ENCODE measurements at regions not wholly inside any gene's neighbourhood (a gene's known extent, or its start where the extent isn't known, plus 50 kb on each side); places are given as distances from the start of the nearest gene placed in this dataset.

GRCh38 chr11:69373251-69373635 is 79.3 kb downstream of the MYEOV start:
- POLR2A ChIA-PET (ENCODE audit: unreplicated experiment) = no interaction called here
- no peak overlapping the region for H2AK5ac ChIP-seq (ENCODE audit: low read depth, low read length)
- no peak overlapping the region for H2BK120ac ChIP-seq (ENCODE audit: low read depth, low read length)
- in situ Hi-C loops (cut with MboI; ENCODE audit: low sequenced_read_pairs) = no loop called here
- no peak for TF ChIP-seq NFE2L2 (IDR thresholded peaks at IDR 0.05; ENCODE audit: low read depth, low read length)
- no peak for TF ChIP-seq POLR2A (IDR thresholded peaks at IDR 0.05; ENCODE audit: low read depth, low read length)
- no peak for TF ChIP-seq RAD21 (IDR thresholded peaks at IDR 0.05; ENCODE audit: low read length)
- no peak for TF ChIP-seq CHD1 (IDR thresholded peaks at IDR 0.05; ENCODE audit: low read depth, low read length)
- TF ChIP-seq, protein P1, sequence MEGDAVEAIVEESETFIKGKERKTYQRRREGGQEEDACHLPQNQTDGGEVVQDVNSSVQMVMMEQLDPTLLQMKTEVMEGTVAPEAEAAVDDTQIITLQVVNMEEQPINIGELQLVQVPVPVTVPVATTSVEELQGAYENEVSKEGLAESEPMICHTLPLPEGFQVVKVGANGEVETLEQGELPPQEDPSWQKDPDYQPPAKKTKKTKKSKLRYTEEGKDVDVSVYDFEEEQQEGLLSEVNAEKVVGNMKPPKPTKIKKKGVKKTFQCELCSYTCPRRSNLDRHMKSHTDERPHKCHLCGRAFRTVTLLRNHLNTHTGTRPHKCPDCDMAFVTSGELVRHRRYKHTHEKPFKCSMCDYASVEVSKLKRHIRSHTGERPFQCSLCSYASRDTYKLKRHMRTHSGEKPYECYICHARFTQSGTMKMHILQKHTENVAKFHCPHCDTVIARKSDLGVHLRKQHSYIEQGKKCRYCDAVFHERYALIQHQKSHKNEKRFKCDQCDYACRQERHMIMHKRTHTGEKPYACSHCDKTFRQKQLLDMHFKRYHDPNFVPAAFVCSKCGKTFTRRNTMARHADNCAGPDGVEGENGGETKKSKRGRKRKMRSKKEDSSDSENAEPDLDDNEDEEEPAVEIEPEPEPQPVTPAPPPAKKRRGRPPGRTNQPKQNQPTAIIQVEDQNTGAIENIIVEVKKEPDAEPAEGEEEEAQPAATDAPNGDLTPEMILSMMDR (conservative IDR thresholded peaks at IDR 0.05; ENCODE audit: low read depth, low read length) = no peak
- TF ChIP-seq FOS (IDR thresholded peaks at IDR 0.05; ENCODE audit: low read depth, low read length) = no peak
- TF ChIP-seq, protein P2, sequence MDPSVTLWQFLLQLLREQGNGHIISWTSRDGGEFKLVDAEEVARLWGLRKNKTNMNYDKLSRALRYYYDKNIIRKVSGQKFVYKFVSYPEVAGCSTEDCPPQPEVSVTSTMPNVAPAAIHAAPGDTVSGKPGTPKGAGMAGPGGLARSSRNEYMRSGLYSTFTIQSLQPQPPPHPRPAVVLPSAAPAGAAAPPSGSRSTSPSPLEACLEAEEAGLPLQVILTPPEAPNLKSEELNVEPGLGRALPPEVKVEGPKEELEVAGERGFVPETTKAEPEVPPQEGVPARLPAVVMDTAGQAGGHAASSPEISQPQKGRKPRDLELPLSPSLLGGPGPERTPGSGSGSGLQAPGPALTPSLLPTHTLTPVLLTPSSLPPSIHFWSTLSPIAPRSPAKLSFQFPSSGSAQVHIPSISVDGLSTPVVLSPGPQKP (IDR thresholded peaks at IDR 0.05; ENCODE audit: borderline replicate concordance, low read depth, low read length) = no peak
- TF ChIP-seq CEBPB (IDR thresholded peaks at IDR 0.05; ENCODE audit: low read depth, low read length) = no peak
- TF ChIP-seq BHLHE40 (IDR thresholded peaks at IDR 0.05; ENCODE audit: low read depth, low read length) = no peak
- no peak for TF ChIP-seq MAFK (IDR thresholded peaks at IDR 0.05; ENCODE audit: low read depth, low read length)
- no peak for TF ChIP-seq MAZ (IDR thresholded peaks at IDR 0.05; ENCODE audit: borderline replicate concordance, low read depth, low read length)
- no peak for TF ChIP-seq SMC3 (IDR thresholded peaks at IDR 0.05; ENCODE audit: low read depth, low read length)
- no peak for TF ChIP-seq RFX5 (IDR thresholded peaks at IDR 0.05; ENCODE audit: low read depth, low read length)
- no peak for TF ChIP-seq MXI1 (IDR thresholded peaks at IDR 0.05; ENCODE audit: borderline replicate concordance, low read depth, low read length)
- TF ChIP-seq, protein P3, sequence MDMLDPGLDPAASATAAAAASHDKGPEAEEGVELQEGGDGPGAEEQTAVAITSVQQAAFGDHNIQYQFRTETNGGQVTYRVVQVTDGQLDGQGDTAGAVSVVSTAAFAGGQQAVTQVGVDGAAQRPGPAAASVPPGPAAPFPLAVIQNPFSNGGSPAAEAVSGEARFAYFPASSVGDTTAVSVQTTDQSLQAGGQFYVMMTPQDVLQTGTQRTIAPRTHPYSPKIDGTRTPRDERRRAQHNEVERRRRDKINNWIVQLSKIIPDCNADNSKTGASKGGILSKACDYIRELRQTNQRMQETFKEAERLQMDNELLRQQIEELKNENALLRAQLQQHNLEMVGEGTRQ (IDR thresholded peaks at IDR 0.05; ENCODE audit: low read depth, low read length) = no peak
- no peak for TF ChIP-seq RCOR1 (IDR thresholded peaks at IDR 0.05; ENCODE audit: insufficient replicate concordance, low read length)
- no peak overlapping the region for H4K5ac ChIP-seq (ENCODE audit: low read depth, low read length)
- no peaks in the 10 kb centered on the region for H4K20me1 ChIP-seq (ENCODE audit: insufficient read depth, low read length)
- no peak overlapping the region; the same call in 1 of the 2 replicates for H3K56ac ChIP-seq (ENCODE audit: extremely low read depth, insufficient read depth, low read length)
- BruUV-seq (replicated peaks) = no TSS peak
- H3K4me2 ChIP-seq (ENCODE audit: low read depth, low read length) = no peak overlapping the region
- H3K79me1 ChIP-seq (ENCODE audit: low read depth in 1 of 2, low read length in 2 of 2) = no peaks in the 10 kb centered on the region
- no peak overlapping the region for H3K18ac ChIP-seq (ENCODE audit: low read depth, low read length)
- no CpG with 5 or more reads among the region's 2 CpGs for WGBS, 2 experiments (ENCODE audit: extremely low coverage in 2 of 2, insufficient read length in 1 of 2)
- no peak overlapping the region for H3K9ac ChIP-seq (ENCODE audit: low read depth, low read length)
- H2BK5ac ChIP-seq (ENCODE audit: low read depth, low read length, poor library complexity, severe bottlenecking) = no peak overlapping the region
- no peak overlapping the region for H2AK9ac ChIP-seq (replicated peaks; ENCODE audit: low read depth, low read length, poor library complexity)
- H4K91ac ChIP-seq (ENCODE audit: insufficient read depth, low read depth, low read length) = no peak overlapping the region
- intact Hi-C loops (cut with micrococcal nuclease) = no loop called here
- H3K4me3 ChIP-seq (ENCODE audit: insufficient read depth, low read depth, low read length) = no peak overlapping the region
- no peak overlapping the region for H3K4ac ChIP-seq (ENCODE audit: low read depth, low read length)
- H3K9me1 ChIP-seq (ENCODE audit: insufficient read depth, low read length) = peaks cover under 1% of the 10 kb centered on the region; the same call in 1 of the 2 replicates
- H3K27me3 ChIP-seq (ENCODE audit: control insufficient read depth, insufficient read depth, low read length) = no peaks in the 10 kb centered on the region
- ATAC-seq (ENCODE audit: low read depth) = no peak
- DNase-seq = no peak
- no peak overlapping the region for H4K8ac ChIP-seq (ENCODE audit: low read depth in 2 of 2, low read length in 2 of 2)
- no peak overlapping the region for H2BK15ac ChIP-seq (ENCODE audit: low read depth, low read length)
- H3K9me3 ChIP-seq (ENCODE audit: control insufficient read depth, insufficient read depth, low read length) = peaks cover 10% of the 10 kb centered on the region
- H2AFZ ChIP-seq (replicated peaks; ENCODE audit: low read length, poor library complexity) = no peak overlapping the region
- no peak overlapping the region for H3K14ac ChIP-seq (replicated peaks; ENCODE audit: low read depth, low read length)
- no peak overlapping the region for H3K23ac ChIP-seq (ENCODE audit: low read depth, low read length)
- H2BK20ac ChIP-seq (ENCODE audit: low read depth, low read length) = no peak overlapping the region
- CTCF ChIA-PET = interaction anchor here (0.7 kb wide), 1 partner anchor 1026 kb away, joined by 5 read pairs; no protein-coding TSS in a partner anchor
- no peaks in the 10 kb centered on the region for H3K36me3 ChIP-seq (ENCODE audit: control insufficient read depth, insufficient read depth, low read length)
- dilution Hi-C loops (cut with HindIII; ENCODE audit: low sequenced_read_pairs, unreplicated experiment) = no loop called here
- H3K27ac ChIP-seq (ENCODE audit: insufficient read depth, low read length) = no peak overlapping the region
- H3K4me1 ChIP-seq (ENCODE audit: control insufficient read depth, insufficient read depth, low read length) = no peaks in the 10 kb centered on the region

Measured in IMR-90 (cell line).